GM18520 (cell line): ENCODE measurements at regions not wholly inside any gene's neighbourhood (a gene's known extent, or its start where the extent isn't known, plus 50 kb on each side); places are given as distances from the start of the nearest gene placed in this dataset.
"Not testable (repeated sequence)": the region's sequence is repeated elsewhere in the genome, so short reads cannot be mapped to it uniquely, and the experiment has no call there.

ENCODE experiments used
- ATAC-seq: cut with Tn5 transposase; IDR thresholded peaks from one replicate; pipeline ENCODE4 v1.9.1; 2021; ENCODE audit not compliant: unreplicated experiment

DNA sequence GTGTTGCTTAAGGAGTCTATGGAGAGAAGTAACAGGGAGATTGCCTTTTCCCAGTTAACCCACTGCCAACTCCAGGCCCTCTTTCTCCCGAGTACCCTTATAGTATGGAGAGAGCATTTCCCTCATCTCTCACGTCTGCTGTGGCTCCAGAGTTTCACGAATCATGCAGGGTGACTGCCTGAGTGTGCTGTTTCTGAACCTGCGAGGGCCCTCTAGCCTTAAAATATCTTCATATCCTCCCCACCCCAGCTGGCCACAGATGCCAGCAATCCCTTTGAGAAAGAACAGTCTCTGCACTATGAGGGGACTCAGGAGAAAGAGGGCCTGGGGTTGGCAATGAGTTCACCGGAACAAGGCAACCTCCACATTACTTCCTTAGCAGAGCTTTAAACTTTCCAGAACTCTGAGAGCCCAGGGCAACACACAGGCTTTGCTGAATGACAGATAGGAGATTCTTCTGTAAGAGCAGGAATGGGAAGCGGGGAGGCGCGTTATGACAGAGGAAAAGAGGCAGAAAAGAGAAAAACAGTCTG, 81.6 kb upstream of the ANKH start:
- no peak for ATAC-seq

DNA sequence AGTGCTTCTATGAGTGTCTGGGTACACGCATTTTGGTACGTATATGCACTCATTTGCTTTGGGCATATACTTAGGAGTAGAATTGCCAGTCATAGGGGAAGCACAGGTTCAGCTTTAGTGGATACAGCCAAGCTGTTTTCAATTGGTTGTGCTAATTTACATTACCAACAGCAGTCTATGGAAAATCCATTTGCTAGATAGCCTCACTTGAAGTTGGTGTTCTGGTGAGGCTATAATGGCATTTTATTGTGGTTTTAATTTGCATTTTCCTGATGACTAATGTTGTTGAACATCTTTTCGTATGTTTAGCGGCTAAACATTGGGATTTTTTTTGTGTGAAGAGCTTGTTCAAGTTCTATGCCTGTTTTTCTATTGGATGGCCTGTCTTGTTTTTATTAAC, 76.8 kb upstream of the ANKH start:
- ATAC-seq: no peak

DNA sequence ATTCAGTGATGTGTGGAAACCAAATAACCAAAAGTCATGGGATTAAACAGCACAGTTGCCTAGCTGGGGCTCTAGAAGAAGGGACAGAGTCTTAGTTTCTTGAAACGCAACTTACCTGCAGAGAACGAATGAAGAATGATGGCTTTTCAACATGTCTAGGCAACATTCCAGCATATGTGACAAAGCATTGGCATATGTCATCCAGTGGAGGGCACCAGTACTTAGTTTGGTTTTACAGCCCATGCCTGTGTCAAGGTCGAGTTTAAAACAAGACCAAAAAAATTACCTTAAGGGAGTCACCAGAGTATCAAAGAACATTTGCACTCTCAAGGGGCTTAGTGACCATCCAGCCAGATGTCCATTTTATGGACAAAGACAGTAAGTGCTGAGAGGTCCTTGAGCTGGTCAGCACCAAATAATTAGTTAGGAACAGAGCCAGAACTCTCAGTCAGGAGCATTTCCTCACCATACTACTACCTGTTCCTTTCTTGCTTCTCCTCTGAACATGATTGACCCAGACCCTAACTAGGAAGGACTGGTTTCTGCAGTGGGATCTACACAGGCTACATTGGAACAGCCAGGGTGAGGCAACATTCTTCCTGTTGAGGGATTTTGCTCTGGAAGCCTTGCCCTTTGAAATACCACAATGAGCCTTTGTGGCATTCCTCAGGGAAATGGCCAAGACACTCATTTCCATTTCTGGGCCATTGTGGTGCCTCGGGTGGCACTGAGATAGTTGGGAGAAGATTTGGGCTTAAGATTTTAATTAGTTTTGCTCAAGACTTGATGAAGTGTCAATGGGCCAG, 75.4 kb upstream of the ANKH start:
- ATAC-seq: peak; percentile 62

DNA sequence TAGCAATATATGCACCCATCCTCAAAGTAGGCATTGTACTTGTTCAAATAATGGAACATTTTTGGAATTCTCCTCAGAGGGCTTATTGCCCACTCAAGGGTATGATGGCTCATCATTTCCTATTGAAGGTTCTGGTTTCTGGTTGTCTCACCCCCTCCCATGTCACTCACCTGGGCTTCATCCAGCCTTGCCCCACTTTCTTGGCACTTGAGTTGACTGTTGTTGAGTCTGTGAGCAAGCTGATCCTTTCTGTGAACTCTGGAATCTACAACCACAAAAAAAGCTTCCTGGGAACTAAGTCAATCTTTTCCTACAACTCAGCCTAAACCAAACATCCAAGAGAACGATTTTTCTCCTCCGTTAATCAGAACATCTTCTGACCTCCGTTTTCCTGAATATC, 73.9 kb upstream of the ANKH start:
- ATAC-seq: no peak

DNA sequence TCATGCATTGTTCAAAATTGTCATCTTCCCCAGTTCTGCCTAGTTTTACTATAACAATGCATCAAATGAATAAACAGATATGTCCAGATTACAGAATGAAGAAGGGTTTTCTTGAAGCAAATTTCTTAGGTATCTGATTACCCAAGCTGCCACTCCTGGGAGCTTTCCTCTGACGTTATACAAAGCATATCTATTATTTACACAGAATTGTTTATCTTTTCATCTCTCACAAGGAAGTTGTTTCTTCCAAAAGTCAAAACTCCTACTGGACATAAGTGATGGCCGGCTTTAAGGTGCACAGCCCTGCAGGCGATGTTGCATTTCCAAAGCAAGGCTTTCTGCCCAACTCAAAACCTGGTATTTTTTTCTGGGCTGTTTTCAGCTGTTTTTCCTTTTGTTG, 73.4 kb upstream of the ANKH start:
- no peak for ATAC-seq

DNA sequence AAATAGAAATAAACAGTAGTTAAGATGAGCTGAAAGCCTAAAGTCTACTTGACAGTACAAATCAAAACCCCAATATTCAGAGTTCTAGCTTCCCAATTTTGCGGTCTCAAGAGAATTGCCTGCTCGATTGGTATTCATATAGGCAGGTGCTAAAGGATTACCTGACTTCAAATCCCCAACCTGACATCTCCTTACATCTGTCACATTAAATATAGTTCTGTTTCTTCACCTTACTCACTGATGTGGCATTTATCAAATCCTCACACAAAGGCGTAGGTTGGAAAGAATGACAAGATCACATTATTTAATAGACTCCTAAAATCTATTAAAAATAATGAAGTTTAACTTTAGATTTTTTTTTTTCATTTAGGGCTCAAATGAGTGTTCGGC, 72.8 kb upstream of the ANKH start:
- no peak for ATAC-seq

DNA sequence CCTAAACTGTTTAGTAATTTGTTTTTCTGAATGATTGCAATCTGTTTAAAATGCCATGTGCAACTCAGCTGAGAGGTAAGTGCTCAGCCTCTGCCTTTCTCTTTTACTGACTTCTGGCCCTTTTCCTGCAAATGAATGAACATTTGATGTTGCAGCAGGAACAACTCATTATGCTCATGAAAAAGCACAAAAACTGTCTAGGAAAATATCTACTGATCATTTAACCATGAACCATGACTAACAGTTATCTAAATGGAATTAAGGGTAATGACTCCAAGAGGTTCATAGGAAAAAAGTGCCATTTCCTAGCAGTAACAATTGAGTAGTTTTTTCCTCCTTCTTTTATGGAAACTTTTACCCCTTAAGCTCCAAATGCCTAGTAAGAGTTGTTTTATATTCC, 70.6 kb upstream of the ANKH start:
- ATAC-seq: no peak

DNA sequence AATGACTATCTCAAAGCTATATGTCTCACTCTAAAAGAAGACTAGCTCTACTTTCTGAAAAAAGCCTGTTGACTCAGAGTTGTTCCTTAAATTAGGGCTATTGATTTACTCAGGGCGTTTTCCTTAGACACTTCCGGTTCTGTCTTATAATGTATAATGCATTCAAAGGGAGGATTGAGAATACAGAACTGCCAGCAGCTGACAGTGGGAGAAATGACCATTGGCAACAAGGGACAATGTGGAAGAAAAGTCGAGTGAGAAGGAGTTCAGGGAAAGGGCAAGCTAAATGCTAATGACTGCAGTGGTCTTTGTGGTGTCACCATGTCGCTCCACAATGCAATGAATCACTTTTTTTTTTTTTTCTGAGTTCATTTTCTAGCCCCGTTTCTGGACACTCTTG, 65.7 kb upstream of the ANKH start:
- no peak for ATAC-seq

DNA sequence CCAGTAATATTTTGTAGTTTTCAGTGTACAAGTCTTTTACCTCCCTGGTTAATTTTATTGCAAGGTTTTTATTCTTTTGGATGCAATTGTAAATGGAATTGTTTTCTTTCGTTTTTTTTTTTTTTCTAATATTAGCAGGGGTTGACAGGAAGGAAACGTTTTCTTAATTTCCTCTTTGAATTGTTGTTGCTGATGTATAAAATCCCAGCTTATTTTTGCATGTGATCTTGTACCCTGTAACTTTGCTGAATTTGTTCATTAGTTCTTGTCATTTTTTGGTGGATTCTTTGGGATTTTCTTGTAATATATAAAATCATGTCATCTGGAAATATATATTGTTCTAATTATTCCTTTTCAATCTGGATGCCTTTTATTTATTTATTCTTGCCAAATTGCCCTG, 65.0 kb upstream of the ANKH start:
- ATAC-seq: no peak

DNA sequence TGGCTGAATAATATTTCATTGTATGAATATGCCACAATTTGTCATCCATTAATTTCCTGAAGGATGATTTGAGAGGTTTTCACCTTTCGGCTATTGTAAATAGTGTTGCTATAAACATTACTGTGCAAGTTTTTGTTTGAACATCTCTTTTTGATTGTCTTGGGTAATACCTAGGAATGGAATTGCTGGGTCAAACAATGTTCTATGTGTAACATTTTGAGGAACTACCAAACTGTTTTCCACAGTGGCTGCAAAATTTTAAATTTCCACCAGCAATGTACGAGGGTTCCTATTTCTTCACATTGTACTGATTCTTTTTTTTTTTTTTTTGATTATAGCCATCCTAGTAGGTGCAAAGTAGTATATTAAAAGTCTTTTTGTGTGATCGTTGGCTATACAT, 63.8 kb upstream of the ANKH start:
- no peak for ATAC-seq

DNA sequence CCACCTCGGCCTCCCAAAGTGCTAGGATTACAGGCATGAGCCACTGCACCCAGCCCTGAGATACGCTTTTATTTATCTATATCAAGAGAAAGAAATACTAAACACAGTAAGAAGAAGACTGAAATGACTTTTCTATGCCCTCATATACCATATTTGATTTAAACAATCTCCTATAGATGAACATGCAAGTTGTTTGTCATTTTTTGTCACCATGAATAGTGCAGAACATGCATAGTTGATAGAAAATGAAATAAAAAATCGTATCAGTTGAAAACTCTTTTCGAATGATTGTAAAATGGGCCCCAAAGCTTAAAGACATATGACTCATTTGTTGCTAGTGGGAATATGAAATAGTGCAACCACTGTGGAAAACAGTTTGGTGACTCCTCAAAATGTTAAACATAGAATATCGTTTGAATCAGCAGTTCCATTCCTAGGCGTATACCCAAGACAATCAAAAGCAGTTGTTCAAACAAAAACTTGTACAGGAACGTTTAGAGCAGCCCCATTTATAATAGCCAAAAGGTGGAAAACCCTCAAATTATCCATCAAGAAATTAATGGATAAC, 61.4 kb upstream of the ANKH start:
- ATAC-seq: no peak

DNA sequence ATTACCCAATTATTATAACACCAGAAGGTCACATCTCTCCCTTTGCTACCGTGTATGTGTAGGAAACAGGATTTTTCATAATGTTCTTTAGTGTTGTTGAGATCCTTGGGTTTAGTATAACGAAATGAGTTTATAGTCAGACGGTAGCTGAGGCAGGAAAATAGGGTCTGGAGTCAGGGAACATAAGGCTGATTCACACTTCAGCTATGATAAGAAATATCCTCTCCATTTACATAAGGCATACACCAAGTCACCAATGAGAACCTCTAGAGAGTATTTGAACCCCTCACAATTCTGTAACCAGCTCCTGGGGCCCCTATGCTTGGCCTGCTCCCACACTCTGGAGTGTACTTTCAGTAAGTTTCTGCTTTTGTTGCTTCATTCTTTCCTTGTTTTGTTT, 58.9 kb upstream of the ANKH start:
- ATAC-seq: no peak

DNA sequence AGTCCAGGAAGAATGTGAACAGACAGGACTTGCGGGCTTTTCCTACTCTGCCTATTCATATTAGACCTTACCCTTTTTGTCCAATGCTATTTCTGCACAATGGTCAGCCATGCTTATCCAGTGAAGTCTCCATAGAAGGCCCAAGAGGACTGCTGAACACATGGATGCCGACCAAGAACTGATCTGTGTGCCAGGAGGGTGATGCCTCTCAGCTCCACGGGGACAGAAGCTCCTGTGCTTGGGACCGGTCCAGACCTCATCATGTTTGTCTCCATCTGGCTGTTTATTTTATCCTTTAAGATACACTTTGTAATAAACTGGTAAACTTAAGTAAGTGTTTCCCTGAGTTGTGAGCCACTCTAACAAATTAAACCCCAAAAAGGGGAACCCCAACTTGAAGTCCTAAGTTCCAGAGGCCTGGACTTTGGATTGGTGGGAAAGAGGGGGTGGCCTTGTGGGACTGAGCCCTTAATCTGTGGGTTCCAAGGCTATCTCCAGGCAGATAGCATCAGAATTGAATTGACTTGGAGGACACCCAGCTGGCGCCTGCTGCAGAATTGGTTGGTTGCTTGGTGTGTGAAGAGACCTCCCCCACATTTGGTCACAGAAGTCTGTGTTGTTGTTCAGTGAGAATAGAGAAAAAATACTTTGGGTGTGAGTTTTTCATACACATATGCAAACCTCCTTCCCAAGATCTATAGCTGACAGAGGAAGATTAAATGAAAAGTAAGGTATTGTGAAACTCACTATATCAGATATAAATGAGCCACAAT, 57.9 kb upstream of the ANKH start:
- no peak for ATAC-seq

DNA sequence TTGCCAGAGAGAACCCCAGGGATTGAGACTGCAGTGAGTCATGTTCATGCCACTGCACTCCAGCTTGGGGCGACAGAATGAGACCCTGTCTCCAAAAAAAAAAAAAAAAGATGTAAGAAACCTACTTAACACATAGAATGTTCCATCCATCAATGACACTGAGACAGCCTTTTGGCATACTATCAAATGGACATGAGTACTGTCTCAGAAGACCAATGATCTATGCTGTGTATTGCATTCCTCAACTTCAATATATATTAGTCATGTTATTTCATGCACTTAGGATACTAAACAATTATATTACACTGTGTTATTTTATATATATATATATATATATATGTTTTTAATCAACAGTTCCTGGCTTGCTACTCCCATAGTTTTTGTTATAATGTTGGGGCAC, 57.1 kb upstream of the ANKH start:
- ATAC-seq: no peak

DNA sequence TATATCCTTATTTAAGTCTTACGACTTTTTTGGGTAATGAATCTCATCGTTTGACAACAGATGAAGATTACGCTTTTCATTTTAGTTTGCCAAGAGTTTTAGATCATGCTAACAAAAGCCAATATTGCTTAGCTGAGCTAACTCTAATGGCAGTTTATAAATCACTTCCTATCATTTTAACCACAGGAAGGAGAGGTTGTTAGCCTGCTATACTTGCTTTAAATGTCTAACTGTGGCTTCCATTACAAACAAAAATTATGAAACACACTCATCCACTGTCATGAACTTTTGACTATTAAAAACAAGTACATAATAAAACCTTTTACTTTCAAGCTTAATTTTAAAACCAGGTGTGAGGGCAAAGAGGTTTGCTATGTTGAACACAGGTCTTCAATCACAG, 53.7 kb upstream of the ANKH start:
- ATAC-seq: no peak

DNA sequence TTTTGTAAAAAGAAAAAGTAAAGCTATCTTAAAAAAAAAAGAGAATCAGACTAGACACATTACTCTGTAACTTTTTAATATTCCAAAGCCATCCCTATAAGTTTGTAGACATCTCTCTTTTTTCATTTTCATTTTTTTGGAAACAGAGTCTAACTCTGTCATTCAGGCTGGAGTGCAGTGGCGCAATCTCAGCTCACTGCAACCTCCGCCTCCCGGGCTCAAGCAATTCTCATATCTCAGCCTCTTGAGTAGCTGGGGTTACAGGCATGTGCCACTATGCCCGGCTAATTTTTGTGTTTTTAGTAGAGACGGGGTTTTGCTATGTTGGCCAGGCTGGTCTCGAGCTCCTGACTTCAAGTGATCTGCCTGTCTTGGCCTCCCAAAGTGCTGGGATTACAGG, 51.4 kb upstream of the ANKH start:
- ATAC-seq: not testable (repeated sequence)

DNA sequence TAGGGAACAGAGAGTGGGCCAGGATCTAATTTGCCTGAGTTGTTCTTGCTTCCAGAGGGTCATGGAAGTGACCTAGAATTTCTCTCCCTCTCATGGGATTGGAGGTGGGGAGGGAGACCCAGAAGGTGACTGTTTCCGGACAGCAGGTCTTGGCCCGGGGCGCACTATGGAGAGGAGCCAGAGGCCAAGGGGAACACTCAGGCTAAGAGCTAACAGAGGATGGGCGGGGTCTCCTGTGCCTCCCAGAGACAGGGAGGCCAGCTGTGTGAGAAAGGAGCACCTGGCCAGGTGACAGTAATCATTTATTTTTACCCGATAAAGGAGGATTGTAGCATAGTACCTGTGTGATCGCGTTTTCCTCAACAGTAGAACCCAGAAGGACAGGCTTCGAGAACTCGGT, 50.9 kb upstream of the ANKH start:
- ATAC-seq: no peak
